Stimulated activated CD8-positive, alpha-beta memory T cell treated with anti-CD3 and anti-CD28 coated beads, Interleukin-15, amount 100 ng/mL, for 1 hour (primary cell): ENCODE measurements at regions not wholly inside any gene's neighbourhood (a gene's known extent, or its start where the extent isn't known, plus 50 kb on each side); places are given as distances from the start of the nearest gene placed in this dataset.

Source experiments
- DNase-seq: peaks from one replicate; pipeline ENCODE4 v3.0.0-alpha.2; 2020; ENCODE audit warnings: low read depth

- DNase-seq = no peak
Measured at GRCh38 chr18:45381282-45381681, 234.0 kb upstream of the SLC14A2 start.

GRCh38 chr18:45383228-45383627 lies 232.0 kb upstream of the SLC14A2 start:
- no peak for DNase-seq

- peak; percentile 3 for DNase-seq
Measured at GRCh38 chr18:45384137-45384961, 230.9 kb upstream of the SLC14A2 start.

GRCh38 chr18:45384962-45385315 lies 230.3 kb upstream of the SLC14A2 start:
- no peak for DNase-seq

- no peak for DNase-seq
Measured at GRCh38 chr18:45386041-45386655, 229.1 kb upstream of the SLC14A2 start.

- no peak for DNase-seq
Measured at GRCh38 chr18:45387229-45387628, 228.0 kb upstream of the SLC14A2 start.

GRCh38 chr18:45398448-45398847 lies 216.8 kb upstream of the SLC14A2 start:
- DNase-seq = no peak

GRCh38 chr18:45399146-45399545 lies 216.1 kb upstream of the SLC14A2 start:
- DNase-seq = no peak

- no peak for DNase-seq
Measured at GRCh38 chr18:45399643-45400042, 215.6 kb upstream of the SLC14A2 start.

- no peak for DNase-seq
Measured at GRCh38 chr18:45402485-45403056, 212.7 kb upstream of the SLC14A2 start.

- no peak for DNase-seq
Measured at GRCh38 chr18:45403341-45404049, 211.8 kb upstream of the SLC14A2 start.

- DNase-seq = no peak
Measured at GRCh38 chr18:45408218-45408617, 207.1 kb upstream of the SLC14A2 start.

GRCh38 chr18:45409971-45410370 lies 205.3 kb upstream of the SLC14A2 start:
- DNase-seq = no peak

- DNase-seq = no peak
Measured at GRCh38 chr18:45412577-45412976, 202.7 kb upstream of the SLC14A2 start.

- DNase-seq = no peak
Measured at GRCh38 chr18:45413180-45413836, 202.0 kb upstream of the SLC14A2 start.

GRCh38 chr18:45415614-45416013 lies 199.7 kb upstream of the SLC14A2 start:
- no peak for DNase-seq

- no peak for DNase-seq
Measured at GRCh38 chr18:45416168-45416567, 199.1 kb upstream of the SLC14A2 start.

GRCh38 chr18:45417392-45417791 lies 197.9 kb upstream of the SLC14A2 start:
- DNase-seq = no peak

- no peak for DNase-seq
Measured at GRCh38 chr18:45423659-45424058, 191.6 kb upstream of the SLC14A2 start.

GRCh38 chr18:45430041-45430440 lies 185.2 kb upstream of the SLC14A2 start:
- DNase-seq = no peak

GRCh38 chr18:45435810-45436209 lies 179.5 kb upstream of the SLC14A2 start:
- DNase-seq = no peak

- no peak for DNase-seq
Measured at GRCh38 chr18:45437366-45437765, 177.9 kb upstream of the SLC14A2 start.
